Keratinocyte (primary cell): ENCODE measurements at regions not wholly inside any gene's neighbourhood (a gene's known extent, or its start where the extent isn't known, plus 50 kb on each side); places are given as distances from the start of the nearest gene placed in this dataset.

Experiments
- EZH2 ChIP-seq: IDR thresholded peaks from one replicate; pipeline ENCODE4 v1.6.1; 2012; ENCODE audit warnings: inconsistent platforms, mild to moderate bottlenecking, low read length, moderate library complexity
- TF ChIP-seq, protein P1 (sequence below), 3 experiments: IDR thresholded peaks in 1 of 3; conservative IDR thresholded peaks in 1 of 3; optimal IDR thresholded peaks in 1 of 3; 2 replicates in 2 of 3; 3 replicates in 1 of 3; pipeline versions ENCODE3 to v1.5.1; 2011; ENCODE audit warnings: low read length in 3 of 3, mild to moderate bottlenecking in 3 of 3, moderate library complexity in 2 of 3, control low read depth in 1 of 3, inconsistent platforms in 1 of 3; ENCODE audit not compliant: insufficient read depth in 2 of 3; ENCODE audit errors: extremely low read depth in 1 of 3

DNA sequence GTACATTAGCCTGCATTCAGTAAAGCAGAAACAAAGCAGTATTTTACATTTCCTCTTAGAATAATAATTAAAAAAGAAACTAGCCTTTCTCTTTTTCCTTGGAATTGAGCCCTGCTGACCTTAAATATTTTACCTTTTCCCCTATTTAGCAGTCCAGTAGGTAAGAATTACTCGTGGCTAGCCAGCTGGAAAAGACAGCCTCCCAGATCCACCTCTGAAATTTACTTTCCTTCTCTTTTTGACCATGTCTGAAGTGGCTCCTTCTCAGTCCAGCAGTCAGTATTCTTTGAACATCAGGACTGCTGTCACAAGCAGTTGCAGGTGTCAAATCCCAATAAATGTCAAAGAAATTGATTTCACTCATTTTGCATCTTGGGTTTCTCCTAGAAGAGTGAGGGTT lies 311.5 kb upstream of the DCBLD2 start:
- TF ChIP-seq, protein P1, sequence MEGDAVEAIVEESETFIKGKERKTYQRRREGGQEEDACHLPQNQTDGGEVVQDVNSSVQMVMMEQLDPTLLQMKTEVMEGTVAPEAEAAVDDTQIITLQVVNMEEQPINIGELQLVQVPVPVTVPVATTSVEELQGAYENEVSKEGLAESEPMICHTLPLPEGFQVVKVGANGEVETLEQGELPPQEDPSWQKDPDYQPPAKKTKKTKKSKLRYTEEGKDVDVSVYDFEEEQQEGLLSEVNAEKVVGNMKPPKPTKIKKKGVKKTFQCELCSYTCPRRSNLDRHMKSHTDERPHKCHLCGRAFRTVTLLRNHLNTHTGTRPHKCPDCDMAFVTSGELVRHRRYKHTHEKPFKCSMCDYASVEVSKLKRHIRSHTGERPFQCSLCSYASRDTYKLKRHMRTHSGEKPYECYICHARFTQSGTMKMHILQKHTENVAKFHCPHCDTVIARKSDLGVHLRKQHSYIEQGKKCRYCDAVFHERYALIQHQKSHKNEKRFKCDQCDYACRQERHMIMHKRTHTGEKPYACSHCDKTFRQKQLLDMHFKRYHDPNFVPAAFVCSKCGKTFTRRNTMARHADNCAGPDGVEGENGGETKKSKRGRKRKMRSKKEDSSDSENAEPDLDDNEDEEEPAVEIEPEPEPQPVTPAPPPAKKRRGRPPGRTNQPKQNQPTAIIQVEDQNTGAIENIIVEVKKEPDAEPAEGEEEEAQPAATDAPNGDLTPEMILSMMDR (optimal IDR thresholded peaks at IDR 0.05 in 1 of 3, IDR thresholded peaks at IDR 0.05 in 1 of 3, conservative IDR thresholded peaks at IDR 0.05 in 1 of 3; ENCODE audit: extremely low read depth in 1 of 3, insufficient read depth in 2 of 3, low read length in 3 of 3), result no peak
- no peak for TF ChIP-seq EZH2
